Karpas-422 (cell line): ENCODE measurements at regions not wholly inside any gene's neighbourhood (a gene's known extent, or its start where the extent isn't known, plus 50 kb on each side); places are given as distances from the start of the nearest gene placed in this dataset.

Experiments
- DNase-seq: peaks from one replicate; pipeline ENCODE4 v3.0.0-alpha.2; 2015
- H2AFZ ChIP-seq: fragments of 200-600 bp; sonication (generic); 2 replicates; pipeline ENCODE4 v1.6.1; 2014; ENCODE audit warnings: antibody characterized with exemption, low read length, mixed read lengths
- H3K27ac ChIP-seq: fragments of 200-600 bp; sonication (generic); 2 replicates; pipeline ENCODE4 v1.5.1; 2014; ENCODE audit warnings: mild to moderate bottlenecking, low read length, moderate library complexity
- H3K27me3 ChIP-seq: fragments of 200-600 bp; sonication (generic); 2 replicates; pipeline ENCODE4 v1.6.1; 2014; ENCODE audit warnings: low read length, mixed read lengths
- H3K36me3 ChIP-seq: fragments of 200-600 bp; sonication (generic); 2 replicates; pipeline ENCODE4 v1.6.1; 2014; ENCODE audit warnings: low read length, mixed read lengths; ENCODE audit not compliant: insufficient read depth
- H3K4me1 ChIP-seq: fragments of 200-600 bp; sonication (generic); 2 replicates; pipeline ENCODE4 v1.6.1; 2014; ENCODE audit warnings: mild to moderate bottlenecking, low read length, mixed read lengths
- H3K4me2 ChIP-seq: fragments of 200-600 bp; sonication (generic); 2 replicates; pipeline ENCODE4 v1.6.1; 2014; ENCODE audit warnings: low read length, low read depth, mild to moderate bottlenecking; ENCODE audit not compliant: poor library complexity, severe bottlenecking
- H3K4me3 ChIP-seq: fragments of 200-600 bp; sonication (generic); 2 replicates; pipeline ENCODE4 v1.5.1; 2014; ENCODE audit warnings: mild to moderate bottlenecking, antibody characterized with exemption, low read length, mixed read lengths
- H3K79me2 ChIP-seq: fragments of 200-600 bp; sonication (generic); 2 replicates; pipeline ENCODE4 v1.6.1; 2014; ENCODE audit warnings: mild to moderate bottlenecking, low read length, mixed read lengths
- H3K9ac ChIP-seq: fragments of 200-600 bp; sonication (generic); 2 replicates; pipeline ENCODE4 v1.6.0; 2014; ENCODE audit warnings: low read length
- H3K9me2 ChIP-seq: fragments of 200-600 bp; sonication (generic), shearing (Covaris generic); replicated peaks from 2 replicates; pipeline ENCODE4 v1.6.0; 2014; ENCODE audit warnings: mild to moderate bottlenecking, low read length, moderate library complexity; ENCODE audit not compliant: insufficient read depth
- H3K9me3 ChIP-seq: fragments of 300-700, 200-600 bp; sonication (generic); 2 replicates; pipeline ENCODE4 v1.6.1; 2014; ENCODE audit warnings: low read length, mixed read lengths
- H4K20me1 ChIP-seq: fragments of 200-600 bp; sonication (generic); 2 replicates; pipeline ENCODE4 v1.6.1; 2014; ENCODE audit warnings: mild to moderate bottlenecking, antibody characterized with exemption, low read length, low read depth; ENCODE audit not compliant: insufficient read depth

- H3K36me3 ChIP-seq, result no peaks in the 10 kb centered on the region
- no peak overlapping the region for H3K9ac ChIP-seq
- no peak overlapping the region for H3K27ac ChIP-seq
- H3K79me2 ChIP-seq, result no peaks in the 10 kb centered on the region
- H3K4me1 ChIP-seq, result peaks cover 11% of the 10 kb centered on the region
- H3K27me3 ChIP-seq, result no peaks in the 10 kb centered on the region
- H3K9me3 ChIP-seq, result no peaks in the 10 kb centered on the region
- H3K4me2 ChIP-seq, result peak overlapping the region; percentile 26
- DNase-seq, result peak; percentile 49
- H3K4me3 ChIP-seq, result no peak overlapping the region
- no peaks in the 10 kb centered on the region for H4K20me1 ChIP-seq
- no peaks in the 10 kb centered on the region for H3K9me2 ChIP-seq
- no peak overlapping the region for H2AFZ ChIP-seq
Measured at GRCh38 chr4:159017323-159018026, 85.4 kb upstream of the RAPGEF2 start.

GRCh38 chr4:159018062-159018629 lies 84.7 kb upstream of the RAPGEF2 start:
- Histone ChIP-seq H3K9me3 (no peaks in the 10 kb centered on the region), H3K4me2 (peak overlapping the region; percentile 26), H3K9me2 (no peaks in the 10 kb centered on the region), H3K9ac (no peak overlapping the region), H3K27ac (no peak overlapping the region), H3K79me2 (no peaks in the 10 kb centered on the region), H3K27me3 (no peaks in the 10 kb centered on the region), H3K36me3 (no peaks in the 10 kb centered on the region), H4K20me1 (no peaks in the 10 kb centered on the region), H3K4me1 (peaks cover 11% of the 10 kb centered on the region), H3K4me3 (no peak overlapping the region), H2AFZ (no peak overlapping the region)
- peak; percentile 59 for DNase-seq

GRCh38 chr4:159019356-159019755 lies 83.5 kb upstream of the RAPGEF2 start:
- H4K20me1 ChIP-seq, result no peaks in the 10 kb centered on the region
- no peak overlapping the region for H3K4me3 ChIP-seq
- no peaks in the 10 kb centered on the region for H3K36me3 ChIP-seq
- no peaks in the 10 kb centered on the region for H3K79me2 ChIP-seq
- no peak overlapping the region for H3K9ac ChIP-seq
- no peak overlapping the region for H3K27ac ChIP-seq
- no peaks in the 10 kb centered on the region for H3K9me2 ChIP-seq
- H2AFZ ChIP-seq, result no peak overlapping the region
- H3K9me3 ChIP-seq, result no peaks in the 10 kb centered on the region
- DNase-seq, result no peak
- peaks cover 11% of the 10 kb centered on the region for H3K4me1 ChIP-seq
- no peak overlapping the region for H3K4me2 ChIP-seq
- H3K27me3 ChIP-seq, result no peaks in the 10 kb centered on the region

- Histone ChIP-seq H3K9me3 (no peaks in the 10 kb centered on the region), H3K9ac (no peak overlapping the region), H3K36me3 (no peaks in the 10 kb centered on the region), H3K79me2 (no peaks in the 10 kb centered on the region), H2AFZ (no peak overlapping the region), H3K9me2 (no peaks in the 10 kb centered on the region), H3K27ac (no peak overlapping the region), H3K4me2 (no peak overlapping the region), H4K20me1 (no peaks in the 10 kb centered on the region), H3K4me1 (peaks cover 11% of the 10 kb centered on the region), H3K27me3 (no peaks in the 10 kb centered on the region), H3K4me3 (no peak overlapping the region)
- DNase-seq, result no peak
Measured at GRCh38 chr4:159021597-159022385, 81.1 kb upstream of the RAPGEF2 start.

GRCh38 chr4:159023741-159024140 lies 79.1 kb upstream of the RAPGEF2 start:
- no peak overlapping the region for H3K4me3 ChIP-seq
- H3K27me3 ChIP-seq, result no peaks in the 10 kb centered on the region
- H3K4me1 ChIP-seq, result no peaks in the 10 kb centered on the region
- H3K36me3 ChIP-seq, result no peaks in the 10 kb centered on the region
- H3K9ac ChIP-seq, result no peak overlapping the region
- H3K79me2 ChIP-seq, result no peaks in the 10 kb centered on the region
- no peak overlapping the region for H2AFZ ChIP-seq
- H3K9me2 ChIP-seq, result no peaks in the 10 kb centered on the region
- H3K27ac ChIP-seq, result no peak overlapping the region
- no peaks in the 10 kb centered on the region for H3K9me3 ChIP-seq
- no peaks in the 10 kb centered on the region for H4K20me1 ChIP-seq
- no peak overlapping the region for H3K4me2 ChIP-seq
- DNase-seq, result no peak

GRCh38 chr4:159024266-159024665 lies 78.6 kb upstream of the RAPGEF2 start:
- Histone ChIP-seq H3K9me2 (no peaks in the 10 kb centered on the region), H3K36me3 (no peaks in the 10 kb centered on the region), H4K20me1 (no peaks in the 10 kb centered on the region), H3K79me2 (no peaks in the 10 kb centered on the region), H3K9ac (no peak overlapping the region), H2AFZ (no peak overlapping the region), H3K4me2 (no peak overlapping the region), H3K4me3 (no peak overlapping the region), H3K27me3 (no peaks in the 10 kb centered on the region), H3K9me3 (no peaks in the 10 kb centered on the region), H3K27ac (no peak overlapping the region), H3K4me1 (no peaks in the 10 kb centered on the region)
- DNase-seq, result no peak

- H3K4me2 ChIP-seq, result no peak overlapping the region
- H3K9me3 ChIP-seq, result no peaks in the 10 kb centered on the region
- no peaks in the 10 kb centered on the region for H3K27me3 ChIP-seq
- H3K9me2 ChIP-seq, result no peaks in the 10 kb centered on the region
- no peak overlapping the region for H2AFZ ChIP-seq
- no peak for DNase-seq
- no peaks in the 10 kb centered on the region for H3K36me3 ChIP-seq
- no peak overlapping the region for H3K4me3 ChIP-seq
- H3K9ac ChIP-seq, result no peak overlapping the region
- H3K4me1 ChIP-seq, result no peaks in the 10 kb centered on the region
- H4K20me1 ChIP-seq, result no peaks in the 10 kb centered on the region
- H3K27ac ChIP-seq, result no peak overlapping the region
- H3K79me2 ChIP-seq, result no peaks in the 10 kb centered on the region
Measured at GRCh38 chr4:159024828-159025227, 78.1 kb upstream of the RAPGEF2 start.

GRCh38 chr4:159026329-159026728 lies 76.5 kb upstream of the RAPGEF2 start:
- H3K79me2 ChIP-seq, result no peaks in the 10 kb centered on the region
- H3K36me3 ChIP-seq, result no peaks in the 10 kb centered on the region
- no peaks in the 10 kb centered on the region for H3K4me1 ChIP-seq
- no peaks in the 10 kb centered on the region for H4K20me1 ChIP-seq
- DNase-seq, result no peak
- H3K9me3 ChIP-seq, result no peaks in the 10 kb centered on the region
- H3K9me2 ChIP-seq, result no peaks in the 10 kb centered on the region
- no peak overlapping the region for H3K4me2 ChIP-seq
- no peak overlapping the region for H2AFZ ChIP-seq
- no peak overlapping the region for H3K27ac ChIP-seq
- H3K27me3 ChIP-seq, result no peaks in the 10 kb centered on the region
- no peak overlapping the region for H3K4me3 ChIP-seq
- no peak overlapping the region for H3K9ac ChIP-seq
